GM18520 (cell line): ENCODE measurements at regions not wholly inside any gene's neighbourhood (a gene's known extent, or its start where the extent isn't known, plus 50 kb on each side); places are given as distances from the start of the nearest gene placed in this dataset.

ENCODE experiments used
- ATAC-seq: cut with Tn5 transposase; IDR thresholded peaks from one replicate; pipeline ENCODE4 v1.9.1; 2021; ENCODE audit not compliant: unreplicated experiment

GRCh38 chr12:106006382-106006781 lies 132.4 kb downstream of the NUAK1 start:
- ATAC-seq = no peak

- ATAC-seq = no peak
Measured at GRCh38 chr12:106006940-106007339, 131.8 kb downstream of the NUAK1 start.

- no peak for ATAC-seq
Measured at GRCh38 chr12:106010741-106011140, 128.0 kb downstream of the NUAK1 start.
